Ovary (tissue), 3 donors: ENCODE measurements at regions not wholly inside any gene's neighbourhood (a gene's known extent, or its start where the extent isn't known, plus 50 kb on each side); places are given as distances from the start of the nearest gene placed in this dataset.

ENCODE experiments used
- CTCF ChIP-seq, 3 donors: fragments of 450-650 bp in 2 of 3; fragments of 200-600 bp in 1 of 3; IDR thresholded peaks; one replicate each; pipeline versions ENCODE4 v1.5.1 to v1.8.0; 2016 to 2022; ENCODE audit warnings: antibody characterized with exemption in 3 of 3, mild to moderate bottlenecking in 1 of 3
- POLR2A ChIP-seq: fragments of 450-650 bp; IDR thresholded peaks from one replicate; pipeline ENCODE4 v1.6.1; 2017; ENCODE audit warnings: antibody characterized with exemption, mild to moderate bottlenecking, moderate library complexity
- donor health status: DM: no; HTN: no; CAD: no.

- TF ChIP-seq CTCF (IDR thresholded peaks at IDR 0.05) (no peak), POLR2A (no peak)
Observed at GRCh38 chr14:24712374-24712773, 78.4 kb upstream of the GZMB start.
